Mesenchymal stem cell (in vitro differentiated cells and primary cell): ENCODE measurements at regions not wholly inside any gene's neighbourhood (a gene's known extent, or its start where the extent isn't known, plus 50 kb on each side); places are given as distances from the start of the nearest gene placed in this dataset.

Experiments
- DNase-seq: peaks from one replicate; pipeline ENCODE4 v3.0.0-alpha.2; 2013
- H2AFZ ChIP-seq: one replicate; pipeline ENCODE4 v1.6.1; 2013; ENCODE audit warnings: low read depth, mild to moderate bottlenecking, control low read depth, inconsistent platforms, low read length, moderate library complexity
- H2AK5ac ChIP-seq: 2 replicates; pipeline ENCODE4 v1.6.1; 2013; ENCODE audit warnings: low read length, moderate library complexity, mild to moderate bottlenecking, inconsistent platforms; ENCODE audit not compliant: severe bottlenecking
- H2BK120ac ChIP-seq: one replicate; pipeline ENCODE4 v1.6.1; 2013; ENCODE audit warnings: low read depth, mild to moderate bottlenecking, inconsistent platforms, low read length, moderate library complexity
- H2BK12ac ChIP-seq, 2 experiments: one replicate each; pipeline ENCODE4 v1.6.1; 2013; ENCODE audit warnings: inconsistent platforms in 2 of 2, low read length in 2 of 2, mild to moderate bottlenecking in 2 of 2, moderate library complexity in 2 of 2, control low read depth in 1 of 2
- H2BK15ac ChIP-seq: one replicate; pipeline ENCODE4 v1.6.1; 2013; ENCODE audit warnings: mild to moderate bottlenecking, low read depth, inconsistent platforms; ENCODE audit not compliant: poor library complexity, severe bottlenecking
- H2BK5ac ChIP-seq: 2 replicates; pipeline ENCODE4 v1.6.1; 2013; ENCODE audit warnings: low read depth, mild to moderate bottlenecking, low read length, control low read depth, inconsistent platforms; ENCODE audit not compliant: poor library complexity, severe bottlenecking
- H3K14ac ChIP-seq, 2 experiments: one replicate each; pipeline ENCODE4 v1.6.1; 2013; ENCODE audit warnings: inconsistent platforms in 2 of 2, low read length in 2 of 2, control low read depth in 1 of 2, mild to moderate bottlenecking in 1 of 2, moderate library complexity in 1 of 2
- H3K18ac ChIP-seq, 2 experiments: one replicate each; pipeline ENCODE4 v1.6.1; 2013; ENCODE audit warnings: inconsistent platforms in 2 of 2, low read length in 2 of 2, control low read depth in 1 of 2, low read depth in 1 of 2, mild to moderate bottlenecking in 1 of 2
- H3K23ac ChIP-seq, 2 experiments: one replicate each; pipeline ENCODE4 v1.6.1; 2013; ENCODE audit warnings: inconsistent platforms in 2 of 2, low read length in 2 of 2, mild to moderate bottlenecking in 2 of 2, moderate library complexity in 2 of 2, control low read depth in 1 of 2
- H3K27ac ChIP-seq: 2 replicates; pipeline ENCODE4 v1.5.1; 2013; ENCODE audit warnings: mild to moderate bottlenecking, moderate library complexity, low read length, control low read depth, inconsistent platforms; ENCODE audit not compliant: poor library complexity, severe bottlenecking
- H3K27me3 ChIP-seq, 2 experiments: 2 replicates each; pipeline versions ENCODE4 v1.6.1 to v1.7.0; 2013; ENCODE audit warnings: low read length in 2 of 2, mild to moderate bottlenecking in 2 of 2, moderate library complexity in 2 of 2, control low read depth in 1 of 2, inconsistent platforms in 1 of 2; ENCODE audit not compliant: control insufficient read depth in 1 of 2, insufficient read depth in 1 of 2
- H3K36me3 ChIP-seq, 2 experiments: 2 replicates each; pipeline versions ENCODE4 v1.6.1 to v1.7.0; 2013; ENCODE audit warnings: low read length in 2 of 2, control low read depth in 1 of 2, inconsistent platforms in 1 of 2, low read depth in 1 of 2, mild to moderate bottlenecking in 1 of 2; ENCODE audit not compliant: insufficient read depth in 2 of 2, control insufficient read depth in 1 of 2
- H3K4ac ChIP-seq, 2 experiments: one replicate each; pipeline ENCODE4 v1.6.1; 2013; ENCODE audit warnings: inconsistent platforms in 2 of 2, low read length in 2 of 2, mild to moderate bottlenecking in 2 of 2, moderate library complexity in 2 of 2, control low read depth in 1 of 2, low read depth in 1 of 2
- H3K4me1 ChIP-seq: 2 replicates; pipeline ENCODE4 v1.6.1; 2013; ENCODE audit warnings: low read depth, low read length, control low read depth; ENCODE audit not compliant: control insufficient read depth, insufficient read depth
- H3K4me2 ChIP-seq: 2 replicates; pipeline ENCODE4 v1.6.1; 2013; ENCODE audit warnings: low read length, mild to moderate bottlenecking, inconsistent platforms; ENCODE audit not compliant: poor library complexity, severe bottlenecking
- H3K4me3 ChIP-seq, 2 experiments: 2 replicates each; pipeline versions ENCODE4 v1.5.1 to v1.7.0; 2013; ENCODE audit warnings: low read length in 2 of 2, mild to moderate bottlenecking in 2 of 2, control low read depth in 1 of 2, low read depth in 1 of 2; ENCODE audit not compliant: insufficient read depth in 1 of 2
- H3K79me1 ChIP-seq: replicated peaks from 2 replicates; pipeline ENCODE4 v1.6.1; 2013; ENCODE audit warnings: mild to moderate bottlenecking, control low read depth, low read length, inconsistent platforms; ENCODE audit not compliant: poor library complexity, severe bottlenecking
- H3K9ac ChIP-seq: 2 replicates; pipeline ENCODE4 v1.7.0; 2013; ENCODE audit warnings: mild to moderate bottlenecking, low read length, moderate library complexity
- H3K9me3 ChIP-seq: 2 replicates; pipeline ENCODE4 v1.7.0; 2013; ENCODE audit warnings: mild to moderate bottlenecking, low read length; ENCODE audit not compliant: control insufficient read depth
- H4K8ac ChIP-seq: one replicate; pipeline ENCODE4 v1.6.1; 2013; ENCODE audit warnings: inconsistent platforms, mild to moderate bottlenecking, low read length, moderate library complexity
- H4K91ac ChIP-seq: one replicate; pipeline ENCODE4 v1.6.1; 2013; ENCODE audit warnings: mild to moderate bottlenecking, low read length, inconsistent platforms
- WGBS: methylation state at CpG from one replicate; pipeline ENCODE4 v1.1.7; 2013; ENCODE audit warnings: mixed read lengths; 5-methylcytosine and 5-hydroxymethylcytosine counted together

DNA sequence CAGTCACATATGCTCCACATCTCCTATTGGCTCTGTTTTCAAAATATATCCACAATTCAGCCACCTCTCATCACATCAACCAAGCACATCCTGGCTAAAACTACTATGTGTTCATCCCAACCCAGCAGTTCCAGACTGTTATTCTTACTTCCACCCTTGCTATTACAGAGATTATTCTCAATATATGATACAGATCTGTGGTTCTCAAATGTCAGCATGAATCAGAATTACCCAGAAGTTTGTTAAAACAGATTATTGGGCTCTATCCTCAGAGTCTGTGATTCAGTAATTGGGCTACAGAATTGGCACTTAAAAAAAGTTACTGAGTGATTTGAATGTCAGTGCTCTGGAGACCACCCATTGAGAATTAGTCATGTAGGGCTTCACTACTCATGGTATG is 78.8 kb upstream of the IZUMO3 start:
- no peak overlapping the region for H2BK5ac ChIP-seq
- H2AFZ ChIP-seq = no peak overlapping the region
- no peak overlapping the region for H2AK5ac ChIP-seq
- H3K36me3 ChIP-seq = no peaks in the 10 kb centered on the region
- no peak overlapping the region for H3K4me3 ChIP-seq
- no peak overlapping the region for H3K23ac ChIP-seq
- H3K9ac ChIP-seq = no peak overlapping the region
- H3K27me3 ChIP-seq = no peaks in the 10 kb centered on the region
- H4K8ac ChIP-seq = no peak overlapping the region
- H2BK120ac ChIP-seq = no peak overlapping the region
- H3K4me1 ChIP-seq = no peaks in the 10 kb centered on the region
- H3K79me1 ChIP-seq = no peaks in the 10 kb centered on the region
- H2BK12ac ChIP-seq = no peak overlapping the region
- H3K18ac ChIP-seq = no peak overlapping the region
- peak overlapping the region; percentile 38 for H3K27ac ChIP-seq
- H3K4ac ChIP-seq = no peak overlapping the region
- no peak for DNase-seq
- no peak overlapping the region for H4K91ac ChIP-seq
- no peak overlapping the region for H3K14ac ChIP-seq
- peaks cover 5% of the 10 kb centered on the region for H3K9me3 ChIP-seq
- H2BK15ac ChIP-seq = no peak overlapping the region
- no peak overlapping the region for H3K4me2 ChIP-seq

DNA sequence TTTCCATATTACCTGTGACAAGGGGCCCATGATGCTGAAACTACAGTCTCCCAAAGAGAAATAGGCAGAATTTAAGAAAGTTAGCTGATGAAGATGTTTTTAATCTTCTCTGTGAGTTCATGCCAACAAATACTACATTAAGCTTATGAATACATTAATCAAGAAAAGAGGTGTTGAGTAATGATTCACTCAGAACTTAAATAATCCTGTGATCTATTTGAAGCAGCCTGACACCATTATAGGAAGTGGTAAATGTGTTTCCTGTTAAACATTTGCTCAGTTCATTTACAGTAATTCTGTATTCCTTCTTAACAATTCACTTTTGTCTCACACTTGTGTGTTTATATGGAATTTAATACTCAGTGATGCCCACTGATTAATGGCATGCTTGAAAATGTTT is 75.0 kb upstream of the IZUMO3 start:
- H3K18ac ChIP-seq = no peak overlapping the region
- H3K27ac ChIP-seq = peak overlapping the region; percentile 49
- no peak overlapping the region for H3K4me3 ChIP-seq
- no peak overlapping the region for H3K4me2 ChIP-seq
- H2BK5ac ChIP-seq = no peak overlapping the region
- H3K9ac ChIP-seq = no peak overlapping the region
- no peak overlapping the region for H2AFZ ChIP-seq
- no peak for DNase-seq
- no peak overlapping the region for H4K91ac ChIP-seq
- H3K23ac ChIP-seq = no peak overlapping the region
- no peak overlapping the region for H3K14ac ChIP-seq
- H3K9me3 ChIP-seq = no peaks in the 10 kb centered on the region
- H3K4ac ChIP-seq = no peak overlapping the region
- no peak overlapping the region for H2BK120ac ChIP-seq
- no peaks in the 10 kb centered on the region for H3K4me1 ChIP-seq
- H2BK12ac ChIP-seq = no peak overlapping the region
- H2AK5ac ChIP-seq = no peak overlapping the region
- no peaks in the 10 kb centered on the region for H3K79me1 ChIP-seq
- H3K27me3 ChIP-seq = no peaks in the 10 kb centered on the region
- H4K8ac ChIP-seq = no peak overlapping the region
- no peak overlapping the region for H2BK15ac ChIP-seq
- H3K36me3 ChIP-seq = no peaks in the 10 kb centered on the region

DNA sequence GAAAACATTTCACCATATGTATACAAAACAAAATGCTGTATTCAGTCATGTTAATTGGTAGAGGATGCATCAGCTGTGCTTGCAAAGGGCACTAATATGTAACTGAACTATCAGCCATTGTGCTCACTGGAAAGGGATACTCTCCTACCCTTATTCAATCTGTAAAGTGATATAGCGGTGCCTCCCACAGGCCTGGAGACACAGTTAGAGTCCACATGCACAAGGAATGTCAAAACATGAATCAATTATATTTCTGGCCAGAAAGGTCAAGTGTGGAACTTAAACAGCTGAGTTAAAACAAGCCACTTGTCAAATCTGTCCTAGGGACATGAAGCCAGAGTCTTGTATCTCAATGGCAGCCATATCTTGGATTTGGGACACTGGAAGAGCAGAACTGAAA is 71.2 kb upstream of the IZUMO3 start:
- Histone ChIP-seq H3K9me3 (no peaks in the 10 kb centered on the region), H3K9ac (no peak overlapping the region)

DNA sequence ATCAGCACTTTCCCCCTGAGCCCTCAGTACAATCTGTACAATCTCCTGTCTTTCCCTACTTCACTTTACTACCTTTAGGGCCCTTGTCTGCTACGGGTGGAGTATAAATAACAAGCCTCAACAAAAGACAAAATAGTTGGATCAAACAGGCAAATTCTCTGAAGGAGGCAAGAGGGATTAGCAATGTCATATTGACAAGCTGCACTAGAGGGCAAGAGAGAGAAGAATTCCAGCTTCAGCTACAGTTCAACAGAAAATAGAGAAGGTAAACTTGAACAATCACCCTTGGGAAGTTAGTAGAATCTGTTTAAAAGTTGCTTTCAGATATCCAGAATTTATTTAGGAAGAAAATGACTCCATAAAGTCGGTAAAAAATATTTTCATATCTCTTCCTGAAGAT is 68.4 kb upstream of the IZUMO3 start:
- no peak overlapping the region for H2AFZ ChIP-seq
- no peak overlapping the region for H2BK12ac ChIP-seq
- H3K14ac ChIP-seq = no peak overlapping the region
- H2BK120ac ChIP-seq = no peak overlapping the region
- H3K27me3 ChIP-seq = no peaks in the 10 kb centered on the region
- no peak overlapping the region for H3K9ac ChIP-seq
- no peaks in the 10 kb centered on the region for H3K9me3 ChIP-seq
- H3K4me2 ChIP-seq = no peak overlapping the region
- no peak overlapping the region for H4K8ac ChIP-seq
- no peaks in the 10 kb centered on the region for H3K4me1 ChIP-seq
- no peak overlapping the region for H2AK5ac ChIP-seq
- H3K23ac ChIP-seq = no peak overlapping the region
- no CpG with 5 or more reads among the region's 2 CpGs for WGBS
- H3K27ac ChIP-seq = no peak overlapping the region
- no peak overlapping the region for H3K4ac ChIP-seq
- H3K79me1 ChIP-seq = no peaks in the 10 kb centered on the region
- H3K36me3 ChIP-seq = no peaks in the 10 kb centered on the region
- H2BK5ac ChIP-seq = no peak overlapping the region
- H3K4me3 ChIP-seq = no peak overlapping the region
- H4K91ac ChIP-seq = no peak overlapping the region
- H2BK15ac ChIP-seq = no peak overlapping the region
- H3K18ac ChIP-seq = no peak overlapping the region
- DNase-seq = no peak

More for the DNA sequence above, 71.2 kb upstream of the IZUMO3 start:
- 63% methylated on average over 1 of the region's 1 CpG for WGBS
- no peak overlapping the region for H4K8ac ChIP-seq
- H3K18ac ChIP-seq = no peak overlapping the region
- H3K4me2 ChIP-seq = no peak overlapping the region
- H3K4ac ChIP-seq = no peak overlapping the region
- no peaks in the 10 kb centered on the region for H3K36me3 ChIP-seq
- H2BK120ac ChIP-seq = no peak overlapping the region
- no peak overlapping the region for H4K91ac ChIP-seq
- H3K4me3 ChIP-seq = no peak overlapping the region
- no peak overlapping the region for H3K14ac ChIP-seq
- H2AK5ac ChIP-seq = no peak overlapping the region
- no peaks in the 10 kb centered on the region for H3K4me1 ChIP-seq
- H2AFZ ChIP-seq = no peak overlapping the region
- no peak for DNase-seq
- no peak overlapping the region for H2BK15ac ChIP-seq
- no peak overlapping the region for H2BK12ac ChIP-seq
- H3K27ac ChIP-seq = no peak overlapping the region
- H3K79me1 ChIP-seq = no peaks in the 10 kb centered on the region
- H2BK5ac ChIP-seq = no peak overlapping the region
- H3K23ac ChIP-seq = no peak overlapping the region
- no peaks in the 10 kb centered on the region for H3K27me3 ChIP-seq
